ENCODE measurements at regions not wholly inside any gene's neighbourhood (a gene's known extent, or its start where the extent isn't known, plus 50 kb on each side); places are given as distances from the start of the nearest gene placed in this dataset.
"Not testable (repeated sequence)": the region's sequence is repeated elsewhere in the genome, so short reads cannot be mapped to it uniquely, and the experiment has no call there.

DNA sequence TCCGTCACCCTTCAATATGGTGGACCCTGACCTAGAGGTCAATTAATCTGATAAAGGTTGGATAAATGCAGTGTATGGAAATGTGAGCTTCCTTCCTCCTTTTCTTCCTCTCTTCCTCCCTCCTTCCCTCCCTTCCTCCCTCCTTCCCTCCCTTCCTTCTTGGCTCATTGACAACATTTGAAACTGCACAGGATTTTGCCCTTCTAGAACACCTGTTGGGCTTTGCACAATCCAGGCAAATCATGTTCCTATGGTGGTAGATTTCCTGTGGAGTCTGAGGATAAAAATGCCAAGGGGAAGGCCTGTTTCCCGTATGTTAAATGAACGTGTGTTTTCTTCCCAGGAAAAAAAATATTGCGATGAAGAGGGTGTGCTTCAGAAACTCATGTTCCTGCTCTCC, 642.8 kb downstream of the EPM2A start:
- no peaks in the 10 kb centered on the region for H3K36me3 Mint-ChIP-seq
- peaks cover under 1% of the 10 kb centered on the region for H3K9me3 Mint-ChIP-seq
- H3K27me3 Mint-ChIP-seq, result no peaks in the 10 kb centered on the region
- no peak overlapping the region for H3K27ac Mint-ChIP-seq
- no peaks in the 10 kb centered on the region for H3K4me1 Mint-ChIP-seq
- ATAC-seq, result no peak
- H3K4me3 Mint-ChIP-seq, result no peak overlapping the region

DNA sequence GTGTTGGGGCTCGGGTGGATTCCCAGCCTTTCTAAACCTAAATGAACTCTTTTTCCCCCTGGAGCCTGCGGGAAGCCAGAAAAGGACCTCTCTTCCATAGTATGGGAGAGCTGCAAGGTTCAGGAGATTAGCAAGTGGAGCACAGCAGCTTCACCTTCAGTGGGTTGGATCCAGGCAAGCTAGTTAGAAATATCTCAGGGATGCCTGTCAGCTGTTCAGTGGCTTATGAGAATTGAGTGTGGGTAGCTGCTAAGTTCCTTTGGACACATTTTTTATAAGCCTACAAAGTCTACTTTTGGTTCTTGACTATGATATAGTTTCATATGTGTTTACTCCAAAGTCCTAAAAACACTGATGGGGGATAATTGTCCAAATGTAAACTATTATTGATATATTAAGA, 642.1 kb downstream of the EPM2A start:
- no peak overlapping the region for H3K27ac Mint-ChIP-seq
- H3K36me3 Mint-ChIP-seq, result no peaks in the 10 kb centered on the region
- H3K27me3 Mint-ChIP-seq, result no peaks in the 10 kb centered on the region
- no peak overlapping the region for H3K4me3 Mint-ChIP-seq
- peaks cover 5% of the 10 kb centered on the region for H3K9me3 Mint-ChIP-seq
- no peaks in the 10 kb centered on the region for H3K4me1 Mint-ChIP-seq
- no peak for ATAC-seq

DNA sequence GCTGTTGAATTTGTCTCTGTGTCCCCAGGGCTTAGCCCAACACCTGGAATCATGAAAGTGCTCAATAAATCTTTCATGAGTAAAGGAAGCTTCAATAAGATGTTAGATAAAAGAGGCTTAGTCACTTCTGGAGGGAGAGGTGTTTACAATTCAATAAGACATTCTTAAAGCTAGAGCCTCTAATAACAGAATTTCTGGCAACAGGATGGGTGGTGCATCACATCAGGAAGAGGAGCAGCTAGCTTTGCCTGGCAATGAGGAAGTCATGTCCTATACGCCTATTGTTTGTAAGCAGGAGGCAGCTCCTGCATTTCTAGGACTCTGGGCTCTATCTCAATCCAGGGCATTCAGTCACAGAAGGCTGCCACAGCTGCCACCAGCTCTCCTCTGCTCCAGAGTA, 638.5 kb downstream of the EPM2A start:
- Mint-ChIP-seq H3K9me3 (peaks cover 9% of the 10 kb centered on the region), H3K36me3 (no peaks in the 10 kb centered on the region), H3K27ac (no peak overlapping the region), H3K4me3 (no peak overlapping the region), H3K27me3 (no peaks in the 10 kb centered on the region), H3K4me1 (no peaks in the 10 kb centered on the region)
- ATAC-seq, result no peak

GRCh38 chr6:145098127-145098526, 637.2 kb downstream of the EPM2A start:
- not testable (repeated sequence) for H3K36me3 Mint-ChIP-seq, H3K9me3 Mint-ChIP-seq, H3K27me3 Mint-ChIP-seq, H3K4me1 Mint-ChIP-seq, ATAC-seq, H3K4me3 Mint-ChIP-seq, H3K27ac Mint-ChIP-seq

DNA sequence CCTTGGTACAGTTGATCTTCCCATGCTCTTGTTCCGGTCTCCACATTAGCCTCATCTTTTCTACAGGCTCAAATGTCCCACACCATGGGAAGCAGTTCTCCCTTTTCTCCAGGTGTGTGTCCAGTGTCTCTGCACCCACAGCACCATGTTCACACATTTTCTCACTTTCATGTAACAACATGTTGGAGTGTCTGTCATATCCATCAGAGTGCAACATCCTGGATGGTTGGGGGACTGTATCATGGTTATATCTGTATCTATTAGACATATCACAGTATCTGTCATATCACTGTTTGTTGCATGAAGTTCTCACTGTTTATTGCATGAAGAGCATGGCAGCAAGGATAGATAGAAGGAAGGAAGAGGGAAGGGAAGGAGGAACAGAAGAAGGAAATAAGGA, 635.6 kb downstream of the EPM2A start:
- H3K9me3 Mint-ChIP-seq, result peaks cover 9% of the 10 kb centered on the region
- no peak overlapping the region for H3K4me3 Mint-ChIP-seq
- no peaks in the 10 kb centered on the region for H3K36me3 Mint-ChIP-seq
- no peaks in the 10 kb centered on the region for H3K27me3 Mint-ChIP-seq
- ATAC-seq, result no peak
- H3K4me1 Mint-ChIP-seq, result no peaks in the 10 kb centered on the region
- no peak overlapping the region for H3K27ac Mint-ChIP-seq

DNA sequence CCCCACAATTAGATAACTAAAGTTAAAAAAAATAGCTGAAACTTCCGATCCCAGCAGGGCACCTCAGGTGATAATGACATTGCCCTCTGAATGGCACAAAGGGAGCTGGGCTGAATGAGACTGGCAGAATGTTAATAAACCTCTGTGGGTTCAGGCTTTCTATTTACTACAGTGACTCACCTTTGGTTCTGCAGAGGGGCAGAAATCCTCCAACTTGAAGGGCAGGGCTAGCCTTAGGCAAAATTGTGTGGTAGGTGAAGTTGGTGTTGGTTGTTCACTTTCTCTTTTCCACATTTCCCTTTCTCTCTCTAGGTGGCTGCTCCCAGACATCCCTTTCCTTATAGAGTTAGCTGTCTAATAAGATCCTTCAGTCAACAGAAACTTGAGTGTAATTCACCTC, 625.2 kb downstream of the EPM2A start:
- Mint-ChIP-seq H3K9me3 (no peaks in the 10 kb centered on the region), H3K4me1 (no peaks in the 10 kb centered on the region), H3K27ac (no peak overlapping the region), H3K36me3 (no peaks in the 10 kb centered on the region), H3K27me3 (peaks cover 11% of the 10 kb centered on the region), H3K4me3 (no peak overlapping the region)
- peak; percentile 20 for ATAC-seq

DNA sequence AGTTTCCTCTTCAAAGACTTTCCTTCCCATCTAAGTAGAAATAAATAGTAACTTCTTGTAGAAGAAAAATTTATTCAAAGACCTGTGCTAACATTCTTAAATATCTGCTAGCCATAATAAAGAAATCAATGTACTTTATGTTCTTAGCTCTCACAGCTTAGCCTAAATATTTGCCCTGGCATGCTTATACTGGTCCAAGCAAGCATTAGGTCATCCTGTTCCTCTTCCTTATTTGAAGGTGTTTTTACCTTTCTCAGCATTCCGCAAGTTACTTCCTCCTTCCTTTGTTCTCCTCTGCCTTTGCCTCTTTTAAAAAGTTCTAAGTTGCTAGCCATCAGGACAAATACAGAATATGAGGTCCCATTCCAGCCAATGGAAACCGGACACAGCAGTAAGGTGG, 623.9 kb downstream of the EPM2A start:
- not testable (repeated sequence) for H3K9me3 Mint-ChIP-seq, H3K4me3 Mint-ChIP-seq, H3K27ac Mint-ChIP-seq, ATAC-seq, H3K36me3 Mint-ChIP-seq, H3K4me1 Mint-ChIP-seq
- peaks cover 11% of the 10 kb centered on the region for H3K27me3 Mint-ChIP-seq

DNA sequence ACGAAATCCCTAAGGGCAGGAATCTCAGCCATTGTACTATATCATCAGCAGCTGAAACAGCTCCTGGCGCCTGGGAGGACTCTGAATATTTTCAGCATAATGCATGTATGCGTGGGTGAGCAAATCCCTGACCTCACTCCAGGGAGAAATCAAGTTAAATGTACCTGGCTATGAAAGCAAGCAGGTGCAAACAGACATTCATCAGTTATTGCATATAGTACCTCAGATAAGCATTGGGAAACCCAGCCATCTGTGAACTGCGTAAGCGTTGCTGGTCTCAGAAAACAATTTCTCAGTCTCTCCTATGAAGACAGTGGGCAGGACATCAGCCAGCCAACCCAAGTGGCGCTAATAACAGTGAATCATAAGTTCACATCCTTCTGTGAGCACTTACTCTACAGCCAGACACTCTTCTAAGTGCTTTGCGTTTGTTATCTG, 622.6 kb downstream of the EPM2A start:
- ATAC-seq, result no peak

DNA sequence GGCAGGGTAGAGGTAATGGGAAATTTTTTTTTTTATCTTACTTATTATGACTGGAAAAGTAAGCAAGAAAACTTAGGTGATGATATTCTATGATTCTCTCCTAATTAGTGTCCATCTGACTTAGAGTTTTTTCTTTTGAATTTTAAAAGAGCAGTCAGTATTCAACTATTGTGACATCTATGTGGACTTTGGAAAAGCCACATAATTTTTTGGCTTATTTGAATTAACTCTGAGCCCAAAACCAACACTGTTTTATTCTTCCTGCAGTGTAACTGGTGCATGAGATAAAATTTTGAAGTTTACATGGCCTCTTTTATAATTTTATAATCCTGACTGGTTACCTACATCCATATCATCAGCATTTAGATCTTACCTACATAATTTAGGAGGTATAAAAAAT, 619.7 kb downstream of the EPM2A start:
- Mint-ChIP-seq H3K4me3 (no peak overlapping the region), H3K36me3 (no peaks in the 10 kb centered on the region), H3K4me1 (no peaks in the 10 kb centered on the region), H3K9me3 (no peaks in the 10 kb centered on the region), H3K27me3 (no peaks in the 10 kb centered on the region), H3K27ac (no peak overlapping the region)
- ATAC-seq, result no peak

More for the DNA sequence above, 622.6 kb downstream of the EPM2A start:
- Mint-ChIP-seq H3K36me3 (no peaks in the 10 kb centered on the region), H3K27ac (no peak overlapping the region), H3K9me3 (no peaks in the 10 kb centered on the region), H3K4me3 (no peak overlapping the region), H3K27me3 (peaks cover 4% of the 10 kb centered on the region), H3K4me1 (no peaks in the 10 kb centered on the region)

DNA sequence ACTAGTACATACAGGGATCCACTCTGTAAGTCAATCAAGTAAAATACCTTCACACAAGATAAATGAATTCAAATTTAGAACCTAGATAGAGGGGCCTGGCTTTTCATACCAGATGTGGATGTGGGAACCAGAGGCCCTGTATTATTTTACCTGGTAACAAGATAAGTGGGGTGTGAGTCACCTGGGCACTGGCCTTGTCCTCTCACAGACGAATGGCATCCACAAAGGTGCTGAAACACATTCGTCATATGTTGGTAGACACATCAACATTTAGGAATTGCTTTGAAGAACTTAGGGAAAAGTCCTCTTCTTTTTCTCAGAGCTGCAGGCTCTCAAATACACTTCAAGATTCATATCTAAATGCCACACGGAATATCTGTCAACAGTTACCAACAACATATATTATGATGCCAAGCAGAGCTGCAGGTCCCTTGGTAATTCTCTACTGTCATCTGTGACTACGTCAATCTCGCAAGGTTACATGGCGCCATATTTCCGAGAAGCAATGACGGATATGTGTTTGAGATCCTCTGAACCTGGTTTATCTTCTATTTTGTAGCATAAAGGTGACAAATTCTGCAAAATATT, 618.6 kb downstream of the EPM2A start:
- Mint-ChIP-seq H3K27me3 (no peaks in the 10 kb centered on the region), H3K36me3 (no peaks in the 10 kb centered on the region), H3K27ac (no peak overlapping the region), H3K4me3 (no peak overlapping the region), H3K9me3 (no peaks in the 10 kb centered on the region), H3K4me1 (no peaks in the 10 kb centered on the region)
- no peak for ATAC-seq

- Mint-ChIP-seq H3K9me3 (no peaks in the 10 kb centered on the region), H3K4me3 (no peak overlapping the region), H3K4me1 (no peaks in the 10 kb centered on the region), H3K27ac (no peak overlapping the region), H3K27me3 (no peaks in the 10 kb centered on the region), H3K36me3 (no peaks in the 10 kb centered on the region)
- no peak for ATAC-seq
These were observed 617.1 kb downstream of the EPM2A start for GRCh38 chr6:145118224-145118623.

DNA sequence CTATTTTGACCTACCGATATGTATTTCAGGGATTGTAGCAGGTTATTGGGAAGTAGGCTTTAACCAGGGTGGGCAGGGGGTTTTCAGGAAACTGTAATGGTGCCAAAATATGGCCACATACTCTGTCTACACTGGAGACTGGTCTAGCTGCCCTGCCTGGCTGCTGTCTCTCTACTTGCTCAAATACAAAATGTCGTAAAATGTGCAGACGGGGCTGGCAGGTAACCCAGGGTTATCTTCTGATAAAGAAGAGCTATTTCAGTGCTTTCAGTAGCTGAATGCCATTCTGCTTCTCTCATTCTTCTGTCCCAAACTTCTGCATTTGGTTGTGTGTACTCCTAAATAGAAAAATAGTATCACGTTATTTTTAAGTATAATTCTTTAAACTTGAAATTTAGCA, 616.2 kb downstream of the EPM2A start:
- Mint-ChIP-seq H3K36me3 (no peaks in the 10 kb centered on the region), H3K27me3 (no peaks in the 10 kb centered on the region), H3K27ac (no peak overlapping the region), H3K9me3 (no peaks in the 10 kb centered on the region), H3K4me3 (no peak overlapping the region), H3K4me1 (no peaks in the 10 kb centered on the region)
- no peak for ATAC-seq

- Mint-ChIP-seq H3K4me1 (no peaks in the 10 kb centered on the region), H3K36me3 (no peaks in the 10 kb centered on the region), H3K27me3 (no peaks in the 10 kb centered on the region)
These were observed 602.6 kb downstream of the EPM2A start for GRCh38 chr6:145132709-145133108.

GRCh38 chr6:145135702-145136101, 599.6 kb downstream of the EPM2A start:
- Mint-ChIP-seq H3K27me3 (no peaks in the 10 kb centered on the region), H3K4me1 (no peaks in the 10 kb centered on the region), H3K9me3 (no peaks in the 10 kb centered on the region), H3K36me3 (no peaks in the 10 kb centered on the region), H3K4me3 (no peak overlapping the region), H3K27ac (no peak overlapping the region)
- no peak for ATAC-seq

More at GRCh38 chr6:145132709-145133108, 602.6 kb downstream of the EPM2A start:
- ATAC-seq, result no peak
- no peak overlapping the region for H3K4me3 Mint-ChIP-seq
- H3K27ac Mint-ChIP-seq, result no peak overlapping the region
- H3K9me3 Mint-ChIP-seq, result no peaks in the 10 kb centered on the region

- no peaks in the 10 kb centered on the region for H3K9me3 Mint-ChIP-seq
- no peaks in the 10 kb centered on the region for H3K4me1 Mint-ChIP-seq
- H3K4me3 Mint-ChIP-seq, result no peak overlapping the region
- no peak overlapping the region for H3K27ac Mint-ChIP-seq
- no peaks in the 10 kb centered on the region for H3K27me3 Mint-ChIP-seq
- no peak for ATAC-seq
- no peaks in the 10 kb centered on the region for H3K36me3 Mint-ChIP-seq
These were observed 597.9 kb downstream of the EPM2A start for GRCh38 chr6:145137425-145137824.

DNA sequence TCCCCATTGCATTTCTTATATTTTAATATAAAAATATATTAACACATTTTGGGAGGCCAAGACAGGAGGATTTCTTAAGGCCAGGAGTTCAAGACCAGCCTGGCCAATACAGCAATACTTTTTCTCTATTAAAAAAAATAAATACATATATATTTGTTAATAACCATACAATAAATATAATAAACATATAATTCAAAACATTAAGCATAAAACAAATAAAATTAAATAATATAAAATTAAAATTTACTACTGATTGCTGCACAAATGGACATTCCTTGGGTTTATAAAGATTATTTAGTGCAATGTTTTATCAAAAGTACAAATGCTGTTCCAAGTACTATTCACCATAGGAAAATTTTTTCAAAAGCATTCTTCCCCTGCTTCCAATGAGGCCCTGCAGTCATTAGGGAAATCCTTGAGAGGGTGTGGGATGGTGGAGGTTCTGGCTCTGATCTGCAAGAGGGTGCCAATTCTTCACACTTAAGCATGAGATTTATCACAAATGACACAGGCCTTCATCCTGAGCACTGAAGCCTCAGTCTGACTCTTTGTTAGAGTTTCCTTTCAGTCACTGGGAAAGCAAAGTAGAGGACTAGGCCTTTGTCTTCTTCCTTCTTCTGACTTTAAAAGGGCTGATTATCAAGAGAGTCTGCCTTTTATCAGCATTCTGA, 596.7 kb downstream of the EPM2A start:
- Mint-ChIP-seq H3K9me3 (no peaks in the 10 kb centered on the region), H3K27ac (no peak overlapping the region), H3K4me3 (no peak overlapping the region), H3K27me3 (no peaks in the 10 kb centered on the region), H3K4me1 (no peaks in the 10 kb centered on the region), H3K36me3 (no peaks in the 10 kb centered on the region)
- ATAC-seq, result no peak

Data from stimulated activated memory B cell treated with anti-CD40 and anti-IgM and Interleukin-4, amounts not matched to agents 10 μg/mL and 1 μg/mL and 100 μg/mL, for 72 hours (primary cell).